OCI-LY7 (cell line): ENCODE measurements at regions not wholly inside any gene's neighbourhood (a gene's known extent, or its start where the extent isn't known, plus 50 kb on each side); places are given as distances from the start of the nearest gene placed in this dataset.

Experiments used
- BruUV-seq: library from RNA; stranded (reverse); fragments of 400-500 nt; replicated peaks from 2 replicates; lab custom pipeline; 2021; lab: Mats Ljungman, UMichigan
- CTCF ChIA-PET: fragments of 300-600 bp; sonication (Branson Sonifier 250); formaldehyde crosslinking; loops from one replicate; lab custom pipeline; 2022; ENCODE audit warnings: antibody characterized with exemption; ENCODE audit not compliant: unreplicated experiment; lab: Charles Lee
- POLR2A ChIA-PET: fragments of 300-600 bp; sonication (Branson Sonifier 250); formaldehyde crosslinking; loops from one replicate; lab custom pipeline; 2022; ENCODE audit warnings: antibody characterized with exemption; lab: Charles Lee
- DNase-seq: peaks from one replicate; pipeline ENCODE4 v3.0.0-alpha.2; 2015; ENCODE audit warnings: low spot score
- H2AFZ ChIP-seq: fragments of 200-600 bp; sonication (generic), shearing (Covaris generic); 2 replicates; pipeline ENCODE4 v1.6.1; 2014; ENCODE audit warnings: mild to moderate bottlenecking, antibody characterized with exemption, low read length, moderate library complexity
- H3K27ac ChIP-seq: fragments of 200-600 bp; sonication (generic); 2 replicates; pipeline ENCODE4 v1.5.1; 2014; ENCODE audit warnings: mixed run types, low read depth, mild to moderate bottlenecking, moderate library complexity, low read length, inconsistent platforms; ENCODE audit not compliant: poor library complexity, severe bottlenecking
- H3K36me3 ChIP-seq: fragments of 200-600 bp; sonication (generic); 2 replicates; pipeline ENCODE4 v1.6.1; 2014; ENCODE audit warnings: mild to moderate bottlenecking, antibody characterized with exemption, low read length, moderate library complexity, mixed read lengths; ENCODE audit not compliant: insufficient read depth
- H3K4me1 ChIP-seq: fragments of 200-600 bp; sonication (generic); 2 replicates; pipeline ENCODE4 v1.5.1; 2014; ENCODE audit warnings: mild to moderate bottlenecking, low read length; ENCODE audit not compliant: insufficient read depth, poor library complexity, severe bottlenecking
- H3K4me2 ChIP-seq: fragments of 200-600 bp; sonication (generic); 2 replicates; pipeline ENCODE4 v1.6.1; 2014; ENCODE audit warnings: mild to moderate bottlenecking, low read length
- H3K4me3 ChIP-seq: fragments of 200-600 bp; sonication (generic); 2 replicates; pipeline ENCODE4 v1.5.1; 2014; ENCODE audit warnings: mild to moderate bottlenecking, low read depth, low read length; ENCODE audit not compliant: poor library complexity, severe bottlenecking
- H3K79me2 ChIP-seq: fragments of 200-600 bp; sonication (generic); 2 replicates; pipeline ENCODE4 v1.6.1; 2016; ENCODE audit warnings: low read depth, mild to moderate bottlenecking, low read length, moderate library complexity, mixed read lengths; ENCODE audit not compliant: insufficient read depth
- H3K9me2 ChIP-seq: fragments of 200-600 bp; sonication (generic); 2 replicates; pipeline ENCODE4 v1.6.1; 2016; ENCODE audit warnings: mild to moderate bottlenecking, low read length, mixed read lengths; ENCODE audit not compliant: insufficient read depth
- H3K9me3 ChIP-seq: fragments of 200-600 bp; sonication (generic); 2 replicates; pipeline ENCODE4 v1.6.1; 2014; ENCODE audit warnings: mild to moderate bottlenecking, mixed run types, low read length, mixed read lengths
- H4K20me1 ChIP-seq: fragments of 200-600 bp; sonication (generic); 2 replicates; pipeline ENCODE4 v1.6.1; 2014; ENCODE audit warnings: mild to moderate bottlenecking, antibody characterized with exemption, low read length, moderate library complexity, mixed read lengths; ENCODE audit not compliant: insufficient read depth
- CTCF ChIP-seq: fragments of 200-600 bp; sonication (generic); conservative IDR thresholded peaks from 2 replicates; pipeline ENCODE4 v1.5.1; 2014; ENCODE audit warnings: mild to moderate bottlenecking, antibody characterized with exemption, low read length, moderate library complexity, mixed read lengths
- EZH2phosphoT487 ChIP-seq: fragments of 200-600 bp; sonication (generic); IDR thresholded peaks from 2 replicates; pipeline ENCODE4 v1.6.1; 2018; ENCODE audit warnings: low read depth, borderline replicate concordance, mild to moderate bottlenecking, mixed run types, antibody characterized with exemption, low read length, moderate library complexity, mixed read lengths
- intact Hi-C: fragments of 100-400 bp; cut with micrococcal nuclease; formaldehyde crosslinking; loops from one replicate; pipeline ENCODE4 v1.10.0; 2022; ENCODE audit not compliant: unreplicated experiment

DNA sequence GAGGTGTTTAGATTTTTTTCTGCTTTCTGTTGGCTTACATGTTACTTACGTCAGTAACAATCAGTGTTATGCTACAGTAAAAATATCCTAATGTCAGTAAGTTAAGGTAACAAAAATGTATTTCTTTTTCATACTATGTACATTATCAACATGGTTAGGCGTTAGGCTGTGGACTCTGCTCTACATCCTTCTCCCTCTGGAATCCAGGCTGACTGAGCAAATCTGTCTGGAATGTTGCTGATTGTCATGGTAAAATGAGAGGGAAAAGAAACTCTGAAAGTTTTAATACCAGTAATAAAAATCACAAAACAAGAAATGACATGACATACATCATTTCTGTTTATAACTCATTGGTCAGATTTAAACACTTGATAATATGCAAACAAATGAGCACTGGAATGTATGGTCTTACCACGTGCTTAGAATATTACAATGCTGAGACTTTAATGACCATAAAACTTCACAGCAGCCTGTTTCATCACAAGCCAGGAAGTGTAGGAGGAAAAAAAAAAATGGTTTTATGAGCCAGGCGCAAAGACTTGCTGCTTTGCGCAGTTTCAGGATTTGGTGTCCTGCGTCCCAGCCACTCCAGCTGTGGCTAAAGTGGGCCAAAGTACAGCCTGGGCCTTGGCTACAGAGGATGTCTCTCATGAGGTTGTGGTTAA, 252.4 kb downstream of the FSIP2 start:
- POLR2A ChIA-PET = no interaction called here
- TF ChIP-seq EZH2phosphoT487 (no peak), CTCF (no peak)
- DNase-seq = no peak
- no TSS peak for BruUV-seq
- H3K4me2 ChIP-seq = no peak overlapping the region
- H3K4me3 ChIP-seq = no peak overlapping the region
- H4K20me1 ChIP-seq = no peaks in the 10 kb centered on the region
- intact Hi-C loops = no loop called here
- no peak overlapping the region for H2AFZ ChIP-seq
- no peaks in the 10 kb centered on the region for H3K79me2 ChIP-seq
- H3K36me3 ChIP-seq = no peaks in the 10 kb centered on the region
- no peaks in the 10 kb centered on the region for H3K9me2 ChIP-seq
- CTCF ChIA-PET = no interaction called here
- no peaks in the 10 kb centered on the region for H3K4me1 ChIP-seq
- H3K27ac ChIP-seq = no peak overlapping the region
- H3K9me3 ChIP-seq = no peaks in the 10 kb centered on the region

- intact Hi-C loops = no loop called here
Measured at GRCh38 chr2:185998562-185999070, 260.0 kb downstream of the FSIP2 start.

More at GRCh38 chr2:185998562-185999070, 260.0 kb downstream of the FSIP2 start:
- ChIA-PET CTCF (no interaction called here), POLR2A (no interaction called here)
- H3K79me2 ChIP-seq = no peaks in the 10 kb centered on the region
- H3K9me2 ChIP-seq = no peaks in the 10 kb centered on the region
- no peak overlapping the region for H2AFZ ChIP-seq
- H3K36me3 ChIP-seq = no peaks in the 10 kb centered on the region
- H4K20me1 ChIP-seq = no peaks in the 10 kb centered on the region
- TF ChIP-seq CTCF (no peak), EZH2phosphoT487 (no peak)
- no peak overlapping the region for H3K4me2 ChIP-seq
- H3K9me3 ChIP-seq = no peaks in the 10 kb centered on the region
- no peak for DNase-seq
- no peaks in the 10 kb centered on the region for H3K4me1 ChIP-seq
- H3K4me3 ChIP-seq = no peak overlapping the region
- no peak overlapping the region for H3K27ac ChIP-seq
- no TSS peak for BruUV-seq
